ENCODE measurements at regions not wholly inside any gene's neighbourhood (a gene's known extent, or its start where the extent isn't known, plus 50 kb on each side); places are given as distances from the start of the nearest gene placed in this dataset.
"Not testable (repeated sequence)": the region's sequence is repeated elsewhere in the genome, so short reads cannot be mapped to it uniquely, and the experiment has no call there.

DNA sequence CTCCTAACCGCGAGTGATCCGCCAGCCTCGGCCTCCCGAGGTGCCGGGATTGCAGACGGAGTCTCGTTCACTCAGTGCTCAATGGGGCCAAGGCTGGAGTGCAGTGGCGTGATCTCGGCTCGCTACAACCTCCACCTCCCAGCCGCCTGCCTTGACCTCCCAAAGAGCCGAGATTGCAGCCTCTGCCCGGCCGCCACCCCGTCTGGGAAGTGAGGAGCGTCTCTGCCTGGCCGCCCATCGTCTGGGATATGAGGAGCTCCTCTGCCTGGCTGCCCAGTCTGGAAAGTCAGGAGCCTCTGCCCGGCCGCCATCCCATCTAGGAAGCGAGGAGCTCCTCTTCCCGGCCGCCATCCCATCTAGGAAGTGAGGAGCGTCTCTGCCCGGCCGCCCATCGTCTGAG, 58.8 kb upstream of the ANKRD30BL start:
- not testable (repeated sequence) for DNase-seq

DNA sequence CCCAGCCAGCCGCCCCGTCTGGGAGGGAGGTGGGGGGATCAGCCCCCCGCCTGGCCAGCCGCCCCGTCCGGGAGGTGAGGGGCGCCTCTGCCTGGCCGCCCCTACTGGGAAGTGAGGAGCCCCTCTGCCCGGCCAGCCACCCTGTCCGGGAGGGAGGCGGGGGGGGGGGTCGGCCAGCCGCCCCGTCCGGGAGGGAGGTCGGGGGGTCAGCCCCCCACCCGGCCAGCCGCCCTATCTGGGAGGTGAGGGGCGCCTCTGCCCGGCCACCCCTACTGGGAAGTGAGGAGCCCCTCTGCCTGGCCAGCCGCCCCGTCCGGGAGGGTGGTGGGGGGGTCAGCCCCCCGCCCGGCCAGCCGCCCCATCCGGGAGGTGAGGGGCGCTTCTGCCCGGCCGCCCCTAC, 60.1 kb upstream of the ANKRD30BL start:
- not testable (repeated sequence) for DNase-seq

DNA sequence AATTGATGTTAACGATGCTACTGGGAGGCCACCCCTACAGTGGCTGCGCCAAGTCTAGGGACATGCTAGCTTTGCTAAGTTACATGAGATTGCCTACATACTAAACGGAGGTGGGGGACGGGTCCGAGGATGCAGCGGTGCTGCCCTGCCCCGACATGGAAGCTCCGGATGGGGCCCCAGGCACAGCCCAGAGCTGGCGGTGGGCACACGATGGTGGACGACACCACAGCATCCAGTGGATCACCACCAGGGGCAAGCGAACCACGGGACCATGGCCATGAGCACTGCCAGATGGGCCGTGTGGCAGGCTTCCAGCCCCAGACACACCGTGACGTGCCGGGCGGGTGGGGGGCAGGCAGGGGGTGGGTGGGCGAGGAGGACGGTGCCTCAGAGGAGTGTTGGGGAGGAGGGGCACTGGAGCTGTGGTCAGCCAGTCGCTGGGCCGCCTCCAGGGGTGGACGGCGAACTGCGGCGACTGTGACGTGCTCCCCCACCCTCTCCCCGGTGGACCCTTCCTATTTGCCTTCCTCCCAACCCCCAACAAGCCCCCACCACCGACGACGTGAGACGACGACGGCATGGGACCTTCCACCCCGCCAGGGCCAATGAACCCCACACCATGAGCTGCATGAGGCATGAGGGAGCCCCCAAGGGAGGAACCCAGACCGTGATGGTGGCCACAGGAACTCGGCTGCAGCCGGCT, 90.6 kb upstream of the ANKRD30BL start:
- no peak for DNase-seq

DNA sequence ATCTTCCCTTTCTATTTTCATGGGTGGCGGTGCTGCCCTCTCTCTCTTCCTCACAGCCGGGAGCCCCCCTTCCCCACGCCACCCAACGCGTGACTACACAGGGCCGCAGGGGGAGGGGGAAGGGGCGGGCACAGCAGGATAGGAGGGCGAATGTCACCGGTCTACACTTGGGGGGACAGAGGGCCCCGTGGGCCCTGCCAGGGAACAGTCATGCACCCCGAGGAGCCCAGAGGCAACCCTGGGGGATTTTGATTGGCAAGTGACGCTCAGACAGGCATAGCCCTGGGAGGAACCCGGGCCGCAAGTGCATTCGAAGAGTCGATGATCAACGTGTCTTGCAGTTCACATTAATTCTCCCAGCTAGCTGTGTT, 91.1 kb upstream of the ANKRD30BL start:
- no peak for DNase-seq

DNA sequence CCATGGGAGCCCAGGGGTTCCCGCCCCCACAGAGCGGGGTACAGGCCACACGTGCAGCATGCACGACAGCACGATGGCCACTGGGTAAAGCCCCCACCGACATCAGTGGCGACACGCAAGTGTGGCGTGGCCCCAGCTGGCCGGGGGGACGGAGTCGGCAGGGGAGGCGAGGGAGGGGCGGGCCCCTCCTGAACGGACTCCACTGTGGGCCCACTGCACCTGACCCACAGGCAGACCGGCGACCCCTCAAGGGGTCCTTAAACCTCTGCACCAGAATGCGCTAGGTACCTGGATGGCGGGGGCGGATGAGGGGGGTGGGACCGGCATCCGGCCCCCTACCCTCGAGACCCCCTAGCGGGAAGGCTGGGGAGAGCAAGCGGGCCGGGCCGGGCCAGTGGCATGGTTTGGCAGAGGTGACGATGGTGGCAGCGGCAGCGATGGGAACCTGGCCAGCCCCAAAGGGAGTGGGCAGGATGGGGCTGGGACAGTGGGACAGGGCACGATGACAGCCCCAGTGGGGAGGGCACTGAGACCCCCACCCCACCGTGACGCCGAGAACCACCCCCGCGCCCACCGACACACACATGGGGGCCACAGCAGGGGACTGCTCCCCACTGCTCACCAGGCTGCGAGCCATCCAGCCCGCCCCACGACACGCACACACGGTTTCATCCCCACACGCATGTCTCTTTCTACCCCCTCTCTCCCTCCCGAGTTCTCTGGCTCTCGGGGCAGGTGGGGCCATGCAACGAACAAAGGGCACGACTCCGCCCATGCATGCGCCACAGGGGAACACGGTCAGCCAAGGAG, 91.9 kb upstream of the ANKRD30BL start:
- DNase-seq, result no peak

DNA sequence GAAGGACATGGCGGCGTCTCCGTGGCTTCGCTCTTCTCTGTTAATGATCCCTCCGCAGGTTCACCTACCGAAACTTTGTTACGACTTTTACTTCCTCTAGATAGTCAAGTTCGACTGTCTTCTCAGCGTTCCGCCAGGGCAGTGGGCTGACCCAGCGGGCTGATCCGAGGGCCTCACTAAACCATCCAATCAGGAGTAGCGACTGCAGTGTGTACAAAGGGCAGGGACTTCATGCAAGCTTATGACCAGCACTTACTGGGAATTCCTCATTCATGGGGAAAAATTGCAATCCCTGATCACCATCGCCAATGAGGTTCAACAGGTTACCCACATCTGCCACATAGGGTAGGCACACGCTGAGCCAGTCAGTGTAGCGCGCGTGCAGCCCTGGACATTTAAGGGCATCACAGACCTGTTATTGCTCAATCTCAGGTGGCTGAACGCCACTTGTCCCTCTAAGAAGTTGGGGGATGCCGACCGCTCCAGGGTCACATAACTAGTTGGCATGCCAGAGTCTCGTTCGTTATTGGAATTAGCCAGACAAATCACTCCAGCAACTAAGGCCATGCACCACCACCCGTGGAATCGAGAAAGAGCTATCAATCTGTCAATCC, 92.7 kb upstream of the ANKRD30BL start:
- DNase-seq, result not testable (repeated sequence)

DNA sequence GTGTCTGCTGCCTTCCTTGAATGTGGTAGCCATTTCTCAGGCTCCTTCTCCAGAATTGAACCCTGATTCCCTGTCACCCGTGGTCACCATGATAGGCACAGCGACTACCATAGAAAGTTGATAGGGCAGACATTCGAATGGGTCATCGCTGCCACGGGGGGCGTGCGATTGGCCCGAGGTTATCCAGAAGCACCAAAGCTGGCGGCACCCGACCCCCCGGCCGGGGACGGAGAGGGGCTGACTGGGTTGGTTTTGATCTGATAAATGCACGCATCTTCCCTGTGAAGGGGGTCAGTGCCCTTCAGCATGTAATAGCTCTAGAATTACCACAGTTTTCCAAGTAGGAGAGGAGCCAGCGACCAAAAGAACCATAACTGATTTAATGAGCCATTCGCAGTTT, 94.0 kb upstream of the ANKRD30BL start:
- DNase-seq, result no peak

DNA sequence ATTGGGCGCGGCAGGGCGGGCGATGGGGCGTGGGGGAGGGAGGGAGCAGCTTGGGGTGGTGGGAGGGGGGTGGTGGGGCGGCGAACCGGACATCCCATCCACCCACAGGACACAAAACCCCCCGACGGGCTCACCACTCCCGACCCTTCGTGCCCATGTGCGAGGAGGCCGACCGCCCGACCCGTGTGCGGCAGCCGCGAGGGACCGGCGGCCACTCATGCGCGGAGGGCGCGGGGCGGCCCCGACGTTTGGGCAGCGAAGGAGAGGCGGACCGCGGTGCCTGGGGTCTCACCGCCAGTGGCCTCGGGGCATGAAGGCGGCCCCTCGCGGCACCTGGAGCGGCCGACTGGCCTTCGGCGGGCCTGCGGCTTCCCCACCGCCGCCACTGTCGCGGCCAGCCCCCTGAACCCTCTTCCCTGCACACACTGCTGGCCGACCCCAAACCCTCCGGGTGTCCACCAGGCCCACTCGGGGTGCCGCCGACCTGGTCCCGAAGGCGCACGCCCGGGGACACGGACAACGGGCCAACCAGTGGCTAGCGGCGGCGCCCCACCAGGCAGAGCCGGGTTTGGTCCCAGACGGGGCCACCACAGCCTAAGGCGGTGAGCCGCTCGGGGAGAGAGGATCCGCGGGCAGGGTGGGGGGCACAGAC, 94.6 kb upstream of the ANKRD30BL start:
- DNase-seq, result no peak

DNA sequence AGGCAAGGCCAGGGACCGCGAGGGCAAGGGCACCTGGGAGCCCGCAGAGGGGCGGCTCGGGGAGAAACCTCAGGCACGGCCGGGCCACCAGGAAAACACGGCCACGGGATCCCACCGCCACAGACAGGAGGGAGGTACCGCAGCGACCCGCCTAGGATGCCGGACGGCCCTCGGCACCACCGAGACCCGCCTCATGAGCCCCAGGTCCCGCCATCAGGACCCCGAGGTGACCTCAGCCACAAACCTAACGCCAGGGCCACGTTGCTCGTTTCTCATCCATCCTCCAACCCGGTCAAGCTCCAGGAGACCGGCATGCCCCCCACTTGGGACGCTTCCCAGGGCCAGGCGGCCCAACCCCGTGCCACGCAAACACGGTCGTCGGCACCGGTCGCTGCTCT, 95.2 kb upstream of the ANKRD30BL start:
- not testable (repeated sequence) for DNase-seq

DNA sequence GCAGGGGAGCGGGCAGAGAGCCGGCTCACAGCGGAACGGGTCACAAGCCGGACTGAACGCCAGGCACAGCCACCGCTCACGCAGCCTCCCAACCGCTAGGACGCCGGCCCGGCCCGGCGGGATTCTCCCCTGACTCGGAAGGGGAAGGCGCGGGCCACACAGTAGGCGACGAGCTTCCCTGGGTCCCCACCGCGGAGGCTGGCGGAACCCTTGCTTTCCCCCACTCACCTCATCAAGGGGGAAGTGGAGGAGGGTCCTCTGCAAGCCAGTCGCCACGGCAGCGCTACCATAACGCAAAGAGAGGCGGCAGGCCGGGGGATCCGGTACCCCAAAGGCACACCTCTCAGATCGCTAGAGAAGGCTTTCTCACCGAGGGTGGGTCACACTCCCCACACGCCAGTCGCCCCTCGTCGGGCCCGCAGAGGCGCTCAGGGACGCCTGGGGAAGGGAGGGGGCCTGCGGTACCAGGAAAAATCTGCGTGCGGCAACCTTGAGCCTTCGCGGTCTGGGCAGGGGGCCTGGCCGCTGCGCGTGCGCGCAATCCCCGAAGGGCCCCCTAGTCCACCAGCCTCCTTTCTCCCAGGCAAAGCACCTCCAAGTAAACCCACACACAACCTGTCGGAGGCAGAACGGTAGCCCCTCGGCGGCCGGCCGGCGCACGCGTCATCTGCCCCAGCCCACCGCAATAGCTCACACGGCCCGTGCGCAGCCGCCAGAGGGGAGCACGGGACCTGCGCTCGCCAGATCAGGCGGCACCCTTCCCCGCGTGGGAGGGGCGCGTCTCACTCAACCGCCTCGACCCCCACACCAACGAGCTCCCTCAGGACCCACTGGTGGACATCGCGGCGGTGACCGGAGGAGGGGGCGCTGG, 95.8 kb upstream of the ANKRD30BL start:
- DNase-seq, result not testable (repeated sequence)

DNA sequence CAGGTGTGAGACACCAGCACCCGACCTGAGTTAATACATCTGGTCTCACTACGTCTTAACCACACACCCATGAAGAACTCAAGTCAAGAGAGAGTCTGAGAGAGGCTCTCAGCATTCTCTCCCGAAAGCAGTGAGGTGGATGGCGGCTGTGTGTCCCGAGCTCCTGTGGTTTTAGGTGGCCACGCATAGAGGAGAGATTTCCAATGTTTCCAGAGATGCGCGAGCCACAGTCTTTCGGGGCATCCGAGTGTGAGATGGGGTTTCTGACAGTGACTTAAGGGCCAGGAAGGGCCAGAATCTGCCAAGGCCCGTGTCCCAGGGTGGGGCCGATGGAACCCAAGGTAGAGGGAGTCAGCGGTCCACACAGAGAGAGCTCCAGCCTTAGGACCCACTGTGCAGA, 97.5 kb upstream of the ANKRD30BL start:
- DNase-seq, result not testable (repeated sequence)

DNA sequence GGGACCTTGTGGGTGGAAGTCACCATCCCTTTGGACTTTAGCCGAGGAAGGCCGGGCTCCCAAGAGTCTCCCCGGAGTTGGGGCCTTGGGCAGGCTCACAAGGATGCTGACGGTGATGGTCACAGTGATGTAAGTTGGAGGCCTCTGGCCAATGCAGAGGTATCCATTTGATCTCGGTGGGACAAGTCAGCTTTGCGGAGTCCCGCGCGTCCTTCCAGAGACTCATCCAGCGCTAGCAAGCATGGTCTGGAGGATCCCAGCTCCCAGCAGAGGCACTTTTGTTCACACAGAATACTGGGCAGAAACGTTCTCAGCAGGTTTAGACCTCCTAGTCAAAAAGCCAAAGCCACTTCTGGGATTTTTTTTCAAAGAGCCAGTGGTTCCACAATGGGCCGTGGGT, 103.8 kb upstream of the ANKRD30BL start:
- not testable (repeated sequence) for DNase-seq

DNA sequence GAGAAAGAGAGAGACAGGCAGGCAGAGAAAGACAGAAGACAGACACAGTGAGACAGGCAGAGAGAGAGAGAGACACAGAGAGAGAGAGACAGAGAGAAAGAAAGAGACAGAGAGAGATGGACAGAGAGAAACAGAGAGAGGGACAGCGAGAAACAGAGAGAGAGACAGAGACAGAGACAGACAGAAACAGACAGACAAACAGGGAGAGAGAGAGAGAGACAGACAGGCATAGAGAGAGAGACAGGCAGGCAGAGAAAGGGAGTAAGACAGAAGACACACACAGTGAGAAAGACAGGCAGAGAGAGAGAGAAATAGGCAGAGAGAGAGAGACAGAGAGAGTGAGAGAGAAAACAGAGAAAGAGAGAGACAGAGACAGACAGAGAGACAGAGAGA, 105.3 kb upstream of the ANKRD30BL start:
- DNase-seq, result no peak

DNA sequence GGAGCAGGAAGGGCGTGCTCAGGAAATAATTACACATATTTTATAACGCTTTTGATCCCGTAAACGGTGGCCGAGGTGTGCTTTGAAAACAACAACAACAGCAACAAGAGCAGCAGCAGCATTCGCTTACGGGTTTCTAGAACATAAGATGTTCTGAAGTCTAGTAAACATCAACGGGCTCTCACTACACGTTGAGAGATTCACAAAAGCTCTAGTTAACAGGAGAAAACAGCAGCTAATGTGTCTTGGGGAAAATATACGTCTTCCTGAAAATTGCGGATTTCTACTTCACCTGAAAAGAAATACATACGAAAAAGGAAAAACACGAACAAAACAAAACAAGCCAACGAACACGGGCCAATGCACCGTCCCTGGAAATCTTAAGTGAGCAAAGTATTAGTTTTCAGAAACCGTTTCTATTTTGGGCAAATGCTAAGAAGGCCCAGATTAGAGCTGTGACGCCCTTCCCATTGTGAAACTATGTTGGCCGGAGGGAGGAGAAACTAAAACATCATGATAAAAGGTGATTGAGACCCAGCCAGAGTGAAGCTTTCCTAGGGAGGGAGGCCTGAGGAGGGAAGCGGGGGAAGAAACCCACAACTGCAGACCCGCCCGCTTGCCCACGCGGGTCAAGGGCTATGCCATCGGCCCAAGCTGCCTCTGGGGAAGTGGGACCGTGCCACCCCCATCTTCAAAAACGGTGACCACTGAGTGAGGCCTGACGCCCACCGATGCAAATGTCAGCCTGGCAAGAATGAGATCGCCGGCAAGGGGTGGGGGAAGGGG, 105.9 kb upstream of the ANKRD30BL start:
- not testable (repeated sequence) for DNase-seq

DNA sequence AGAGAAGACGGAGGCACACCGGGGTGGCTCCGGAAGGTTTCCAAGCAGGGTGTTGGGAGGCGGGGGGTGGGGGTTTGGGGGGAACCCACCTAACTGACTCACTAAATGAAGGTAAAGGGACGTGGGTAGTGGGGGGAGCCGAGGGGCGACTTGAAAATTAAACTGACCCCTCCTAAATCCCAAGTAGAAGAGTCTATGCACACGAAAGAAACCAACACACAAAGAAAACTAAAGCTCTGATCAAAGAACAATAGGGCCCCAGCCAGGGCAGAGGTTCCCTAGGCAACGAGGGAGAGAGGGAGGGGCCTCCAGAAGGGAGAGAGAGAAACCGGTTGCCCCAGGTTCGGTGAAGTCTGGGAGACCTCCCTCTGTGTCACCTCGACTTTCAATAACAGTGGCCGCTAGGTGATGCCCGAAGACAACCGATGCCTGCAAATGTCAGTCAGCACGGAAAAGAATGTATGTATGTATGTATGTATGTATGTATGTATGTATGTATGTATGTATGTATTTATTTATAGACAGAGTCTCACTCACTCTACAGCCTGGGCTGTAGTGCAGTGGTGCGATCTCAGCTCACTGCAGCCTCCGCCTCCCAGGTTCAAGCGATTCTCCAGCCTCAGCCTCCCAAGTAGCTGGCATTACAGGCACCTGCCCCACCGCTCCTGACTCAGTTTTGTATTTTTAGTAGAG, 106.7 kb upstream of the ANKRD30BL start:
- DNase-seq, result not testable (repeated sequence)

DNA sequence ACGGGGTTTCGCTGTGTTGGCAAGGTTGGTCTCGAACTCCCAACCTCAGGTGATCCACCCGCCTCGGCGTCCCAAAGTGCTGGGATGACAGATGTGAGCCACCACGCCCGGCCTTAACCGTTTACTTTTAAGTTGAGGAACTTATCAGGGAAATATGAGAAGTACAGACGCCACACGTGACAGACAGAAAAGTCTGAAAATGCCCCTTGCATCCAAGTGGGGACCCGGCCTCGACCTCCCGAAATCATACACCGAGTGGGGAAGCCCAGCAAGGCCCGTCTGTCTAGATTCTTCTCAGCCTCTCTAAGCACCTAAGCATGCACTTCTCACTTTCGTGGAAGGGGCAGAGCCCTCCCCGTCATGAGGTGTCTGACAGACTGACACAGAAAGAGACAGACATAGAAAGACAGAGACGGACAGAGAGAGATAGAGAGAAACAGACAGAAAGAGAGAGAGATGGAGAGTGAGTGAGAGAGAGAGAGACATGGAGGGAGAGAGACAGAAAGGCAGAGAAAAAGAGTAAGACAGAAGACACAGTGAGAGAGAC, 107.3 kb upstream of the ANKRD30BL start:
- DNase-seq, result no peak

DNA sequence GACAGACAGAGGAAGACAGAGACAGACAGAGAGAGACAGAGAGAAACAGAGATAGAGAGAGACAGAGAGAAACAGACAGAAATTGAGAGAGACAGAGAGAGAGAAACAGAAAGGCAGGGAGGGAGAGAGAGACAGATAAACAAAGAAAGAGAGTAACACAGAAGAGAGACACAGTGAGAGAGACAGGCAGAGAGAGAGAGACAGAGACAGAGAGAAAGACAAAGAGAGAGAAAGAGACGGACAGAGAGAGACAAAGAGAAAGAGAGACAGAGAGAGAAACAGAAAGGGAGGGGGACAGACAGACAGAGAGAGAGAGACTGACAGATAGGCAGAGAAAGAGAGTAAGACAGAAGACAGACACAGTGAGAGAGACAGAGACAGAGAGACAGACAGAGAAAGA, 108.5 kb upstream of the ANKRD30BL start:
- DNase-seq, result no peak

DNA sequence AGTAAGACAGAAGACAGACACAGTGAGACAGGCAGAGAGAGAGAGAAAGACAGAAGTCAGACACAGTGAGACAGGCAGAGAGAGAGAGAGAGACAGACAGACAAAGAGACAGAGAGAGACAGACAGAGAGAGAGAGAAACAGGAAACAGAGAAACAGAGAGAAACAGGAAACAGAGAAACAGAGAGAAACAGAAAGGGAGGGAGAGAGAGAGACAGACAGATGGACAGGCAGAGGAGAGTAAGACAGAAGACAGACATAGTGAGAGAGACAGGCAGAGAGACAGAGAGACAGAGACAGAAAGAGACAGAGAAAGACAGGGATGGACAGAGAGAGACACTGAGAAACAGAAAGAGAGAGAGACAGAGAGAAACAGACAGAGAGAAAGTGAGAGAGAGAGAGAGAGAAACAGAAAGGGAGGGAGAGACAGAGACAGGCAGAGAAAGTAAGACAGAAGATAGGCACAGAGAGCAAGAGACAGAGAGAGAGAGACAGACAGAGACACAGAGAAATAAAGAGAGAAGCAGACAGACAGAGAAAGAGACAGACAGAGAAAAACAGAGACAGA, 109.3 kb upstream of the ANKRD30BL start:
- no peak for DNase-seq

DNA sequence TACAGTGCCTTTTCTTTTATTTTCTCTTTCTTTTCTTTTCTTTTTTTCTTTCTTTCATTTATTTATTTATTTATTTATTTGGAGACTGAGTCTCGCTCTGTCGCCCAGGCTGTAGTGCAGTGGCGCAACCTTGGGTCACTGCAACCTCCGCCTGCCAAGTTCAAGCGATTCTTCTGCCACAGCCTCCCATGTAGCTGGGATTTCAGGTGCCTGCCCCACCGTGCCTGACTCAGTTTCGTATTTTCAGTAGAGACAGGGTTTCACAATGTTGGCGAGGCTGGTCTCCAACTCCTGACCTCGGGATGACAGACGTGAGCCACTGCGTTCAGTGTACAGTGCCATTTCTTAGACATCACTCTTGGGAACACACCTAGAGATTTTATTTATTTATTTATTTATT, 110.0 kb upstream of the ANKRD30BL start:
- DNase-seq, result not testable (repeated sequence)

DNA sequence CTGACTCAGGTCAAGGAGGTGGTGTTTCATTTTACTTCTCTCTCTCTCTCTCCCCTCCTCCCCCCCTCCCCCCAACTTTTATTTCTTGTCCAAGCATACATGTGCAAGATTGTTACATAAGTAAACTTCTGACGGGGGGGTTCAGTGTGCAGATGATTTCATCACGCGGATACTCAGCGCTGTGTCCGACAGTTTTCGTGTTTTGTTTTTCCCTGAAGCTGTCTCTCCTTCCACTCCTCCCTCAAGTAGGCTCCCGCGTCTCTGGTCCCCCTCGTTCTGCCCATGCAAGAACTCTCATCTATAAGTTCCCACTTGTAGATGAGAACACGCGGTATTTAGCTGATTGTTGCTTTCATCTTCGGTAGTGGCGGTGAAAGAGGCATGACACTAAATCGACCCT, 111.0 kb upstream of the ANKRD30BL start:
- no peak for DNase-seq
